Lower leg skin (tissue), 3 donors: ENCODE measurements at regions not wholly inside any gene's neighbourhood (a gene's known extent, or its start where the extent isn't known, plus 50 kb on each side); places are given as distances from the start of the nearest gene placed in this dataset.

Source experiments
- POLR2A ChIP-seq, 2 donors: fragments of 450-650 bp; IDR thresholded peaks; one replicate each; pipeline ENCODE4 v1.6.1; 2016 to 2017; ENCODE audit warnings: antibody characterized with exemption in 2 of 2, mild to moderate bottlenecking in 1 of 2, moderate library complexity in 1 of 2
- TF ChIP-seq, protein P1 (sequence below), 3 donors: fragments of 450-650 bp; IDR thresholded peaks; one replicate each; pipeline ENCODE4 v1.5.1; 2016; ENCODE audit warnings: antibody characterized with exemption in 3 of 3, mild to moderate bottlenecking in 3 of 3, moderate library complexity in 2 of 3

DNA sequence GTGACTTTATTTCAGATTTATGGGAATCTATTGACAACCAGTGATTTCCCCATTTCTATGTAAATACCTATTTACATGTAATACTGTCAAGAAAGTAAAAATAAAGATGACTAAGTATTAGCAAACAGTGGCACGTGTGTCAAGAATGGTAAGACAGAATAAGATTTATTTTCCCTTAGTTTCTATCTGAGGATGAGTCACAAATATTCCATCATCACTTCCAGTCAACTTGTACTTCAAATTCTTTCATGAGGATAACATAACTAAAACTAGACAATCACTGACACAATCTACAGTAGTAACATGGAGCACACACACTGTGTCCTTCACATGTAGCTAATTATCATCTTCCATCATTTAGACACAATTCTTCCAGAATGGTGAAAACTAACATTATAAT lies 625.3 kb upstream of the PCDH7 start:
- TF ChIP-seq, protein P1, sequence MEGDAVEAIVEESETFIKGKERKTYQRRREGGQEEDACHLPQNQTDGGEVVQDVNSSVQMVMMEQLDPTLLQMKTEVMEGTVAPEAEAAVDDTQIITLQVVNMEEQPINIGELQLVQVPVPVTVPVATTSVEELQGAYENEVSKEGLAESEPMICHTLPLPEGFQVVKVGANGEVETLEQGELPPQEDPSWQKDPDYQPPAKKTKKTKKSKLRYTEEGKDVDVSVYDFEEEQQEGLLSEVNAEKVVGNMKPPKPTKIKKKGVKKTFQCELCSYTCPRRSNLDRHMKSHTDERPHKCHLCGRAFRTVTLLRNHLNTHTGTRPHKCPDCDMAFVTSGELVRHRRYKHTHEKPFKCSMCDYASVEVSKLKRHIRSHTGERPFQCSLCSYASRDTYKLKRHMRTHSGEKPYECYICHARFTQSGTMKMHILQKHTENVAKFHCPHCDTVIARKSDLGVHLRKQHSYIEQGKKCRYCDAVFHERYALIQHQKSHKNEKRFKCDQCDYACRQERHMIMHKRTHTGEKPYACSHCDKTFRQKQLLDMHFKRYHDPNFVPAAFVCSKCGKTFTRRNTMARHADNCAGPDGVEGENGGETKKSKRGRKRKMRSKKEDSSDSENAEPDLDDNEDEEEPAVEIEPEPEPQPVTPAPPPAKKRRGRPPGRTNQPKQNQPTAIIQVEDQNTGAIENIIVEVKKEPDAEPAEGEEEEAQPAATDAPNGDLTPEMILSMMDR (IDR thresholded peaks at IDR 0.05): no peak
- no peak for TF ChIP-seq POLR2A (IDR thresholded peaks at IDR 0.05)
